Middle frontal gyrus (tissue), 1 donor: ENCODE measurements at regions not wholly inside any gene's neighbourhood (a gene's known extent, or its start where the extent isn't known, plus 50 kb on each side); places are given as distances from the start of the nearest gene placed in this dataset.

ENCODE experiments used
- DNase-seq: peaks from one replicate; pipeline ENCODE4 v3.0.0-alpha.2; 2015; ENCODE audit warnings: low spot score; ENCODE audit errors: extremely low spot score

GRCh38 chr3:17802950-17803349 is 60.5 kb upstream of the TBC1D5 start:
- no peak for DNase-seq

- DNase-seq, result no peak
These were observed 58.7 kb upstream of the TBC1D5 start for GRCh38 chr3:17801131-17801530.

GRCh38 chr3:17800232-17800631 is 57.8 kb upstream of the TBC1D5 start:
- DNase-seq, result no peak

- DNase-seq, result no peak
These were observed 56.9 kb upstream of the TBC1D5 start for GRCh38 chr3:17799312-17799711.

GRCh38 chr3:17798000-17798399 is 55.6 kb upstream of the TBC1D5 start:
- no peak for DNase-seq

- no peak for DNase-seq
These were observed 53.3 kb upstream of the TBC1D5 start for GRCh38 chr3:17795711-17796110.

GRCh38 chr3:17795280-17795679 is 52.8 kb upstream of the TBC1D5 start:
- DNase-seq, result no peak

GRCh38 chr3:17793542-17794195 is 51.2 kb upstream of the TBC1D5 start:
- DNase-seq, result no peak
